ENCODE measurements at regions not wholly inside any gene's neighbourhood (a gene's known extent, or its start where the extent isn't known, plus 50 kb on each side); places are given as distances from the start of the nearest gene placed in this dataset.

DNA sequence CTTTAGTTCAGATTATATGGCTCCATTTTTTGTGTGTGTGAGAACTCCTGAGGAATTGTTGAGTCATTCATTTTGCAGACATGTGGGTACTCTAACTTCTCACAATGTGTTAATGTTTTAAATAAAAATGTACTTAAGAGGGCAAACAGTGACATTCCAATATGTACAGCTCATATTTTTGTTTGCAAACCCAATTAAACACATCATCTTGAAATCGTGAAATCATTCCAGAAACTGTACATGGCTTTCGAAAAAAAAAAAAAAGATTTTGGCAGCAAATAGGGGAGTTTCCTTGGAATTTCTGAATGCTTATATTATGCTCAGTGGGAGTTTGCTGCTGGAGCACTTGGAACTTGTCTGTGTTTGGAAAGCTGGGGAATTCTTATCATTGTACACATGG is 85.0 kb downstream of the HPGD start:
- Histone ChIP-seq H3K27ac (ENCODE audit: low read length) (no peak overlapping the region), H3K4me1 (ENCODE audit: control insufficient read depth, insufficient read depth, low read length) (no peaks in the 10 kb centered on the region), H3K4me3 (ENCODE audit: low read depth in 2 of 2, low read length in 2 of 2) (no peak overlapping the region), H3K9me3 (ENCODE audit: control insufficient read depth, insufficient read depth, low read depth, low read length) (no peaks in the 10 kb centered on the region), H3K27me3 (ENCODE audit: control insufficient read depth, insufficient read depth, low read length) (no peaks in the 10 kb centered on the region), H3K36me3 (ENCODE audit: control insufficient read depth, insufficient read depth, low read length) (no peaks in the 10 kb centered on the region)
- intact Hi-C loops (cut with micrococcal nuclease; ENCODE audit: unreplicated experiment): no loop called here
- in situ Hi-C loops (cut with HindIII; ENCODE audit: low pct_unique_long_range_greater_than_20kb, low sequenced_read_pairs): no loop called here
- no peak for TF ChIP-seq POLR2AphosphoS5 (IDR thresholded peaks at IDR 0.05; ENCODE audit: low read depth, low read length)
- TF ChIP-seq, protein P1, sequence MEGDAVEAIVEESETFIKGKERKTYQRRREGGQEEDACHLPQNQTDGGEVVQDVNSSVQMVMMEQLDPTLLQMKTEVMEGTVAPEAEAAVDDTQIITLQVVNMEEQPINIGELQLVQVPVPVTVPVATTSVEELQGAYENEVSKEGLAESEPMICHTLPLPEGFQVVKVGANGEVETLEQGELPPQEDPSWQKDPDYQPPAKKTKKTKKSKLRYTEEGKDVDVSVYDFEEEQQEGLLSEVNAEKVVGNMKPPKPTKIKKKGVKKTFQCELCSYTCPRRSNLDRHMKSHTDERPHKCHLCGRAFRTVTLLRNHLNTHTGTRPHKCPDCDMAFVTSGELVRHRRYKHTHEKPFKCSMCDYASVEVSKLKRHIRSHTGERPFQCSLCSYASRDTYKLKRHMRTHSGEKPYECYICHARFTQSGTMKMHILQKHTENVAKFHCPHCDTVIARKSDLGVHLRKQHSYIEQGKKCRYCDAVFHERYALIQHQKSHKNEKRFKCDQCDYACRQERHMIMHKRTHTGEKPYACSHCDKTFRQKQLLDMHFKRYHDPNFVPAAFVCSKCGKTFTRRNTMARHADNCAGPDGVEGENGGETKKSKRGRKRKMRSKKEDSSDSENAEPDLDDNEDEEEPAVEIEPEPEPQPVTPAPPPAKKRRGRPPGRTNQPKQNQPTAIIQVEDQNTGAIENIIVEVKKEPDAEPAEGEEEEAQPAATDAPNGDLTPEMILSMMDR (IDR thresholded peaks at IDR 0.05): no peak
- DNase-seq (ENCODE audit: low read depth, low spot score) (no peak), ATAC-seq (no peak)
- ChIA-PET POLR2A (no interaction called here), CTCF (no interaction called here)
- no TSS peak for BruUV-seq (replicated peaks)

DNA sequence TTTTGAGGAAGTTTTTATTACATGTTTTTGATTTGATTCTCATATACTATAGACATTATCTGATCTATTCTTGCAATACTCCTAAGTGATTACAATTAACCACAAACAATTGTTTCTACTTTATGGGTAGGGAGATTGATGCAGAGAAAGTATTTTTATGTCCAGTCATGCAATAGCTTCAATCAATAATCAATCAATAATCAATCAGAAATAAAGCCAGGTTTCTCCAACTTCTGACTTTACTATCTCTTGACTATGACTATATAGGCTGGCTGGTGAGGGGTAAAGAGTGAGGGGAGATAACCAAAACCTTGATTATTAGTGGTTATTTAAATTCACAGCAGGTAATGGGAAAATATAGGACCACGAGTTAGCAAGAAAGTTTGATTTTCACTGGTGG is 85.9 kb downstream of the HPGD start:
- in situ Hi-C loops (cut with HindIII; ENCODE audit: low pct_unique_long_range_greater_than_20kb, low sequenced_read_pairs) (no loop called here), intact Hi-C loops (cut with micrococcal nuclease; ENCODE audit: unreplicated experiment) (no loop called here)
- ATAC-seq (no peak), DNase-seq (ENCODE audit: low read depth, low spot score) (no peak)
- no peaks in the 10 kb centered on the region for H3K9me3 ChIP-seq (ENCODE audit: control insufficient read depth, insufficient read depth, low read depth, low read length)
- H3K4me1 ChIP-seq (ENCODE audit: control insufficient read depth, insufficient read depth, low read length): no peaks in the 10 kb centered on the region
- no peak overlapping the region for H3K27ac ChIP-seq (ENCODE audit: low read length)
- CTCF ChIA-PET: no interaction called here
- H3K4me3 ChIP-seq (ENCODE audit: low read depth in 2 of 2, low read length in 2 of 2): no peak overlapping the region
- TF ChIP-seq, protein P1 (IDR thresholded peaks at IDR 0.05): no peak
- TF ChIP-seq, protein P2, sequence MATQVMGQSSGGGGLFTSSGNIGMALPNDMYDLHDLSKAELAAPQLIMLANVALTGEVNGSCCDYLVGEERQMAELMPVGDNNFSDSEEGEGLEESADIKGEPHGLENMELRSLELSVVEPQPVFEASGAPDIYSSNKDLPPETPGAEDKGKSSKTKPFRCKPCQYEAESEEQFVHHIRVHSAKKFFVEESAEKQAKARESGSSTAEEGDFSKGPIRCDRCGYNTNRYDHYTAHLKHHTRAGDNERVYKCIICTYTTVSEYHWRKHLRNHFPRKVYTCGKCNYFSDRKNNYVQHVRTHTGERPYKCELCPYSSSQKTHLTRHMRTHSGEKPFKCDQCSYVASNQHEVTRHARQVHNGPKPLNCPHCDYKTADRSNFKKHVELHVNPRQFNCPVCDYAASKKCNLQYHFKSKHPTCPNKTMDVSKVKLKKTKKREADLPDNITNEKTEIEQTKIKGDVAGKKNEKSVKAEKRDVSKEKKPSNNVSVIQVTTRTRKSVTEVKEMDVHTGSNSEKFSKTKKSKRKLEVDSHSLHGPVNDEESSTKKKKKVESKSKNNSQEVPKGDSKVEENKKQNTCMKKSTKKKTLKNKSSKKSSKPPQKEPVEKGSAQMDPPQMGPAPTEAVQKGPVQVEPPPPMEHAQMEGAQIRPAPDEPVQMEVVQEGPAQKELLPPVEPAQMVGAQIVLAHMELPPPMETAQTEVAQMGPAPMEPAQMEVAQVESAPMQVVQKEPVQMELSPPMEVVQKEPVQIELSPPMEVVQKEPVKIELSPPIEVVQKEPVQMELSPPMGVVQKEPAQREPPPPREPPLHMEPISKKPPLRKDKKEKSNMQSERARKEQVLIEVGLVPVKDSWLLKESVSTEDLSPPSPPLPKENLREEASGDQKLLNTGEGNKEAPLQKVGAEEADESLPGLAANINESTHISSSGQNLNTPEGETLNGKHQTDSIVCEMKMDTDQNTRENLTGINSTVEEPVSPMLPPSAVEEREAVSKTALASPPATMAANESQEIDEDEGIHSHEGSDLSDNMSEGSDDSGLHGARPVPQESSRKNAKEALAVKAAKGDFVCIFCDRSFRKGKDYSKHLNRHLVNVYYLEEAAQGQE (IDR thresholded peaks at IDR 0.05; ENCODE audit: insufficient read depth in 1 of 2, low read depth in 2 of 2, low read length in 1 of 2): no peak
- TF ChIP-seq TCF7L2 (IDR thresholded peaks at IDR 0.05; ENCODE audit: low read depth, low read length): no peak
- TF ChIP-seq POLR2AphosphoS5 (IDR thresholded peaks at IDR 0.05; ENCODE audit: low read depth, low read length): no peak
- TF ChIP-seq SIN3A (IDR thresholded peaks at IDR 0.05; ENCODE audit: borderline replicate concordance, insufficient read depth, low read depth, low read length): no peak
- no peaks in the 10 kb centered on the region for H3K36me3 ChIP-seq (ENCODE audit: control insufficient read depth, insufficient read depth, low read length)
- no peaks in the 10 kb centered on the region for H3K27me3 ChIP-seq (ENCODE audit: control insufficient read depth, insufficient read depth, low read length)
- POLR2A ChIA-PET: no interaction called here
- no TSS peak for BruUV-seq (replicated peaks)

DNA sequence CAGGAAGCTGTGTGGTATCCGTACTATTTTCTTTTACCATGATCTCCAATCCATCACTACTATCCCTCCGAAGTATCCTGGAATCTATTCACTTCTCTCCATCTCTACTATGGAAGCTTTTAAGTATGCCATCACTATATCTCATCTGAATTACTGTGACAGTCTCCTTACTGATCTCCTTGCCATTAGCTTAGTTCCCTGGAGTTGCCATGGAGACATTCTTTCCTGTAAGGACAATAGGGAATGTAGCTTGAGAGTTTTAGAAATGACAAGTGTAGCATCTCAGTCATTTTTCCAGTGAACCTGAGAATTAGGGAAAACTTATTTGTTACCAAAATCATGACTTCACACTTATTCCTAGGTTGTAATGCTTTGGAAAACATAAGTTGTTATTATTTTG is 86.3 kb downstream of the HPGD start:
- TF ChIP-seq, protein P1 (IDR thresholded peaks at IDR 0.05): no peak
- TF ChIP-seq, protein P2 (IDR thresholded peaks at IDR 0.05; ENCODE audit: insufficient read depth in 1 of 2, low read depth in 2 of 2, low read length in 1 of 2): no peak
- TF ChIP-seq SIN3A (IDR thresholded peaks at IDR 0.05; ENCODE audit: borderline replicate concordance, insufficient read depth, low read depth, low read length) (no peak), POLR2AphosphoS5 (IDR thresholded peaks at IDR 0.05; ENCODE audit: low read depth, low read length) (no peak), TCF7L2 (IDR thresholded peaks at IDR 0.05; ENCODE audit: low read depth, low read length) (no peak)
- no TSS peak for BruUV-seq (replicated peaks)
- H3K36me3 ChIP-seq (ENCODE audit: control insufficient read depth, insufficient read depth, low read length): no peaks in the 10 kb centered on the region
- ATAC-seq (no peak), DNase-seq (ENCODE audit: low read depth, low spot score) (no peak)
- ChIA-PET POLR2A (no interaction called here), CTCF (no interaction called here)
- no peak overlapping the region for H3K27ac ChIP-seq (ENCODE audit: low read length)
- no peaks in the 10 kb centered on the region for H3K4me1 ChIP-seq (ENCODE audit: control insufficient read depth, insufficient read depth, low read length)
- in situ Hi-C loops (cut with HindIII; ENCODE audit: low pct_unique_long_range_greater_than_20kb, low sequenced_read_pairs): no loop called here
- no peaks in the 10 kb centered on the region for H3K9me3 ChIP-seq (ENCODE audit: control insufficient read depth, insufficient read depth, low read depth, low read length)
- H3K27me3 ChIP-seq (ENCODE audit: control insufficient read depth, insufficient read depth, low read length): no peaks in the 10 kb centered on the region
- H3K4me3 ChIP-seq (ENCODE audit: low read depth in 2 of 2, low read length in 2 of 2): no peak overlapping the region
- intact Hi-C loops (cut with micrococcal nuclease; ENCODE audit: unreplicated experiment): no loop called here

All from Panc1 (cell line).